GDM1 (cell line): ENCODE measurements at regions not wholly inside any gene's neighbourhood (a gene's known extent, or its start where the extent isn't known, plus 50 kb on each side); places are given as distances from the start of the nearest gene placed in this dataset.
"Not testable (repeated sequence)": the region's sequence is repeated elsewhere in the genome, so short reads cannot be mapped to it uniquely, and the experiment has no call there.

Source experiments
- DNase-seq: peaks from one replicate; lab custom pipeline; 2025; lab: John Stamatoyannopoulos, UW

DNA sequence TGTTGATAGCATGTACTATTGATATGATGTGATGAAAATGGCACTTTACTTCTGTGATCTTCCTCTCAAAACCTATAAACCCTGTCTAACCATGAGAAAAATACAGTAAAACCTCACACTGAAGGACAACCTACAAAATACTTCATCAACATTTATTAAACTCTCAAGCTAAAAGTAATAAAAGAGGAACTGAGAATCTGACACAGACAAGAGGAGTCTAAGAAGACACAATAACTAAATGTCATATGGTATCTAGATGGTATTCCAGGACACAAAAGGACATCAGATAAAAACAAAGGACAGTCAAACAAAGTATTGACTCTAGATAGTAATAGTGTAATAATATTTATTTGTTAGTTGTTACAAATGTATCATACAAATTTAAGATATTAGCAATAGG is 655.3 kb downstream of the SH3BGRL start:
- DNase-seq = no peak

GRCh38 chrX:81866873-81867272 is 665.0 kb downstream of the SH3BGRL start:
- no peak for DNase-seq

DNA sequence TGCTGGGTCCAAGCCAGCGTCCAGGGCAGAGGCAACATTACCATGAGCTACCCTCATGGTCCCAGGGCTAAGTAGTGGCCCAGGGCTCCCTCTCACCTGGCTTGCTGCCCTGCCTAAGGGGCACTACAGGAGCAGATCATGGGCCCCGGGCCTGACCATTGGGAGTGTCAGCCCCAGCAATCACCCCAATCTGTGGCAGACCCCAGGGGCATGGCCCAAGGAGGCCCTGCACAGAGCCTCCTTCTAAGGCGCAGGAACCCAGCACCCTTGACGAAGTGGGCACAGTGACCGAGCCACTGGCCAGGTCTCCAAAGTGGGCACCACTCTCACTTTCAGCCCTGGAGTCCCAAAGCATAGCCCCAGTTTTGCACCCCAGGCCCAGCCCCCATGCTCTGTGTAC is 667.1 kb downstream of the SH3BGRL start:
- no peak for DNase-seq

GRCh38 chrX:81874807-81875206 is 672.9 kb downstream of the SH3BGRL start:
- DNase-seq = no peak

- no peak for DNase-seq
Measured at GRCh38 chrX:81875800-81876199, 673.9 kb downstream of the SH3BGRL start.

- no peak for DNase-seq
Measured at GRCh38 chrX:81876437-81876836, 674.5 kb downstream of the SH3BGRL start.

- peak; percentile 64 for DNase-seq
Measured at GRCh38 chrX:81890521-81890920, 688.6 kb downstream of the SH3BGRL start.

- no peak for DNase-seq
Measured at GRCh38 chrX:81900522-81900921, 698.6 kb downstream of the SH3BGRL start.

DNA sequence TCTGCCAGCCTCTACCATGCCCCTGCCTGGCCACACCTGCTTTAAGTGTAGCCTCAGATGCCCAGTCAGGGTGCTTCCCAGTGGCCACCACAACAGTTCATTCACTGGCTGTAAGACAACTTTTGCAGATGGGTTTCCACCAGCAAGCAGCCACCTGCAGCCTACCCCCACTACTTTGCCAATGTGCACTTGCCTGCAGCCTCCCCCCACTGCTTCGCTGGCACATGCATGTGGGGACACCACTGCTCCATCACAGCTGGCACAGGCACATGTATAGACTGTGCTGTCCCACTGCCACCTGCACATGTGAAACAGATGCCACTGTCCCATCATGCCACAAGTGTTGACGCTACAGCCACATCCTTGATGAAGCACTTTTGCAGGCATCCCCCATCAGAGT is 723.9 kb downstream of the SH3BGRL start:
- DNase-seq = no peak

- not testable (repeated sequence) for DNase-seq
Measured at GRCh38 chrX:81945911-81946310, 744.0 kb downstream of the SH3BGRL start.

- DNase-seq = no peak
Measured at GRCh38 chrX:81957318-81957717, 755.4 kb downstream of the SH3BGRL start.

DNA sequence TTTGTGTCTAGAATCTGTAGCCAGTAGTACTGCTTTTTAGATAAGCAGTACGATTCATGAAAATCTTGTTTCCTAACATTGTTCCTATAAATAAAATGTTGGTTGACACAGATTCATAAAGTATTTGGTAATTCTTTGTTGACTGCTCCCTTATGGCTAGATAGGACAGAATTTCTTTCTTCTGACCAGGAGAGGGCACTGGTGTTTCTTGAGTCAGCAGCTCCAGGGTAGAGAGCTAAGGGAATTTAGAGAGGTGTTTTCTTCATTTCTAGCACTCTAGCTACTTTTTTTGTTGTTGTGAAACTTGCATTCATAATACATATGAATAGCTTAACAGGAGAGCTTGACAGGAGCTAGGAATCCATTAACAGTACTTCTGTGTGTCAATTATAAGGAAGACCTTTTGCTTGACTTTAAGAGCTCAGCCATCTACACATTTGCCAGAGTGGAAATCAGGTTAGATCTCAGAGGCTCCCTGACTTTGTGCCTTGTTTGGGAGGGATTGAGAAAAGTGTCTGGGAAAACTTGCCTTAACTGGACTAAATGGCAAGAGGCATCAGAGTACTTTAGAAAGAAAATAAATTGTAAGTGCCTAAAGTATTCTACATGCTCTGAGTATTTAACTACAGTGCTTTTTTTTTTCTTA is 756.1 kb downstream of the SH3BGRL start:
- DNase-seq = peak; percentile 37

GRCh38 chrX:81959964-81960363 is 758.1 kb downstream of the SH3BGRL start:
- no peak for DNase-seq

GRCh38 chrX:81974413-81974812 is 772.5 kb downstream of the SH3BGRL start:
- not testable (repeated sequence) for DNase-seq

DNA sequence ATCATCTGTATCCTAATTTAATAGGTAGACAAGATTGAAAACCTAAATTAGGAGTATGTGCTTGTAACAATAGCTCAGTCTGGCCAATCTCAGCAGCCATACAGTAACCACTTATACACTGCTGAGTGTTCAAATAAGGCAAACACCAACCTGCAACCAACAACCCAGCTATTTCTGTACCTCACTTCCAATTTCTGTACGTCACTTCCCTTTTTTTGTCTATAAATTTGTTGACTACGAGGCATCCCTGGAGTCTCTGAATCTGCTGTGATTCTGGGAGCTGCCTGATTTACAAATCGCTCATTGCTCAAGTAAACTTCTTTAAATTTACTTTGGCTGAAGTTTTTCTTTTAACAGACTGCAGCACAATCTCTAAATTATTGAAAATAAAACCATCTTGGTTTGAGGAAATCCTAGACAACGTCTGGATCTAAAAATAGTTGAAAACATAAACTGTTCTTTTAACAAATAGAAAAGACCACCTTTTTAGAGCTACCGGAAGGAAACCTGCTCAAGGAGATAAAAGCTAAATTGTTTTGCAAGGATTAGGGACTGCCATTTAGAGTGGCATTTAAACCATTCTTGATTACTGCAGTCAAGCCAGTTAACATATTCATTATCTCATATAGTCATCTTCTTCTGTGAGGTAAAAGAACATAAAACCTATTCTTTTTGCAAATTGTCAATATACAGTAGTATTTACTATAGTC is 778.1 kb downstream of the SH3BGRL start:
- no peak for DNase-seq

- DNase-seq = not testable (repeated sequence)
Measured at GRCh38 chrX:81987217-81987616, 785.3 kb downstream of the SH3BGRL start.

DNA sequence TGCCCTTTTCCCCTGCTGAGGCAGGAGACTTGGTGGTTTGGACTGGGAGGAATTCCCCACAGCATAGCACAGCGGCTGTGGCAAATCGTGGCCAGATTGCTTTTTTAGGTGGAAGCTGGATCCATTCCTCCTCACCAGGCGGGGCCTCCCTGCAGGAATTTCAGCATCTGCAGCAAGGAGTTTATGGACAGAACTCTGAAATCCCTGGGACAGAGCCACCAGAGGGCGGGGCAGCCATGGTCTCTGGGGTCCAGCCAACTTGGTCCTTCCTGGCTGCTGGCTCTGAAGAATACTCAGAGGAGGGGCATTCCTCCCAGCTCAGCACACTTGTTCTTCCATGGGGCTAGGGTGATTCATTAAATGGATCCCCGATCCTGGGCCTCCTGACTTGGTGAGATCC is 794.3 kb downstream of the SH3BGRL start:
- DNase-seq = no peak

DNA sequence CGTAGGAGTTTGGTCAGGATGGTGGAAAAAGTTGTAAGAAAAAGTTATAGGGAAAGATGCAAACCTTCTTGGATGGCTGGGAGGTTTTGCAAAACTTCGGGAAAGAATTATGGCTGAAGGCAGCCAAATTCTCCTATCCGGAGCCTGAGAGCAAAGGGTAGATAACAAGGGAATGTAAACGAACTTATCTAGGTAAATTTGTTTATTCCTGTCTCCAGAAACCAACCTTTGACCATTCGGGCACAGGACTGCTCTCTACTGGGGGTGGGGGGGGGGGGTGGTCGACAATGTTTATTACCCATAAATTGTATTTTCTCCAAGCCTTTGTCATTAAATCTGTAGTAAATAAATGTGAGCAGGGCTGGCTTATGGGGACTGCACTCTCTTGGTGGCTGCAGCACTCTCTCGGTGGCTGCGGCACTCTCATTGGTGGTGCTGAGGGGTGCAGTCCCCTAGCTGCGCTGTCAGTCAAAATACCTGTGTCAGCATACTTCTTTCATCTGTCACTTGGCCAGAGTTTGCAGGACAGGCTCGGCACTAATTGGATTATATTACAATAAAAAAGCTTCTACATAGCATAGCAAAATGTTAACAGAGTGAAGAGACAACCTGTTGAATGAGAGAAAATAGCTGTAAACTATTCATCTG is 827.8 kb downstream of the SH3BGRL start:
- DNase-seq = no peak

DNA sequence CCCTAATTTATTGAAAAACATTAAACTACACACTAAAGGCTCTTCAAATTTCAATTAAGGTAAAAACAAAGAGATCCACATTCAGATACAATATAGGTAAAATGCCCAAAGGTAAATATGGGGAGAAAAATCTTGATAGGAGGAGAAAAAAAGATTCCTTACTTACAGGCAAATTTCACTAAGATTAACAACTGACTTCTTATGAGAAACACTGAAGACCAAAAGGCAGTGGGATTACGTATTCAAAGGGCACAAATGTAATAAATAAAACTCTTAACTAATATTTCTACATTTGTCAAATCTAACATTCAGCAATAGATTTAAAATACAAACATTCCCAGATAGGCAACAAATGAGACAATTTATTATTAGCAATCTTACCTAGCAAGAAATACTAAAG is 829.3 kb downstream of the SH3BGRL start:
- no peak for DNase-seq

- DNase-seq = no peak
Measured at GRCh38 chrX:82038793-82039192, 836.9 kb downstream of the SH3BGRL start.

GRCh38 chrX:82041034-82041433 is 839.1 kb downstream of the SH3BGRL start:
- no peak for DNase-seq

DNA sequence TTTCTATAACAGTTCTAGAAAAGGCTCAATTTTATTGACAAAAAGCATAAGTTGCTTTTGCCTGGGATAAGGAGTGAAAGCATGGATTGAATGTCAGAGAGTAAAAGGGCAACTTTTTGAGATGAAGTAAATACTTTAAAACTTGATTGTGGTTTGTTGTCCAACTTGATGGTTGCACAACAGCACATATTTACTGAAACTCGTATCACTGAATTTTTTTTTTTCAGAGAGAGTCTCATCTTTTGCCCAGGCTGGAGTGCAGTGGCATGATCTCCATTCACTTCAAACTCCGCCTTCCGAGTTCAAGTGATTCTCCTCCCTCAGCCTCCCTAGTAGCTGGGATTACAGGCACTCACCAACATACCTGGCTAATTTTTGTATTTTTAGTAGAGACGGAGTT is 856.8 kb downstream of the SH3BGRL start:
- DNase-seq = no peak

DNA sequence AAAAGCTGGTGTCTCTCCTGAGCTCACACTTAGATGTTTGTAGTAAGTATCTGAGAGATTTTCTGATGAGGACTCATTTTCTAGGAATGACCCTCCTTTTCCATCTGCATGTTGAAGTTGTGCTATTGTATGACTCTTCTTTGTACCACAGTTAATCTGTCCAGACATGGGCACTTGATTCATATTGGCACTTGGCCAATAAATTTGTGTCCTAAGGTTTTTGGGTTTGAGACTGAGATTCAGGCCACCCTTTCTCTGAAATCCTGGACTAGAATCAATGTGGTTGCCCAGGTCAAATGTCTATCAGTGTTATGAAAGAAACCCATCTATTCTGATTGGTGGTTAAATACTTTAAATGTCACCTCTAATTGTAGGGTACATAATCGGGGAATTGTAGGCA is 869.0 kb downstream of the SH3BGRL start:
- no peak for DNase-seq
